ENCODE measurements at regions not wholly inside any gene's neighbourhood (a gene's known extent, or its start where the extent isn't known, plus 50 kb on each side); places are given as distances from the start of the nearest gene placed in this dataset.

GRCh38 chr7:124276005-124276622 lies 243.2 kb upstream of the TMEM229A start:
- H3K9me3 Mint-ChIP-seq, result peaks cover 2% of the 10 kb centered on the region
- H3K4me1 Mint-ChIP-seq, result no peaks in the 10 kb centered on the region
- no peak overlapping the region for H3K27ac Mint-ChIP-seq
- no peaks in the 10 kb centered on the region for H3K36me3 Mint-ChIP-seq (ENCODE audit: low read depth)
- no peaks in the 10 kb centered on the region for H3K27me3 Mint-ChIP-seq
- CTCF ChIA-PET, result no interaction called here
- DNase-seq, result no peak
- intact Hi-C loops (cut with micrococcal nuclease), result no loop called here
- TF ChIP-seq, protein P1, sequence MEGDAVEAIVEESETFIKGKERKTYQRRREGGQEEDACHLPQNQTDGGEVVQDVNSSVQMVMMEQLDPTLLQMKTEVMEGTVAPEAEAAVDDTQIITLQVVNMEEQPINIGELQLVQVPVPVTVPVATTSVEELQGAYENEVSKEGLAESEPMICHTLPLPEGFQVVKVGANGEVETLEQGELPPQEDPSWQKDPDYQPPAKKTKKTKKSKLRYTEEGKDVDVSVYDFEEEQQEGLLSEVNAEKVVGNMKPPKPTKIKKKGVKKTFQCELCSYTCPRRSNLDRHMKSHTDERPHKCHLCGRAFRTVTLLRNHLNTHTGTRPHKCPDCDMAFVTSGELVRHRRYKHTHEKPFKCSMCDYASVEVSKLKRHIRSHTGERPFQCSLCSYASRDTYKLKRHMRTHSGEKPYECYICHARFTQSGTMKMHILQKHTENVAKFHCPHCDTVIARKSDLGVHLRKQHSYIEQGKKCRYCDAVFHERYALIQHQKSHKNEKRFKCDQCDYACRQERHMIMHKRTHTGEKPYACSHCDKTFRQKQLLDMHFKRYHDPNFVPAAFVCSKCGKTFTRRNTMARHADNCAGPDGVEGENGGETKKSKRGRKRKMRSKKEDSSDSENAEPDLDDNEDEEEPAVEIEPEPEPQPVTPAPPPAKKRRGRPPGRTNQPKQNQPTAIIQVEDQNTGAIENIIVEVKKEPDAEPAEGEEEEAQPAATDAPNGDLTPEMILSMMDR (IDR thresholded peaks at IDR 0.05), result no peak
- POLR2A ChIA-PET, result no interaction called here
- no peak for ATAC-seq (ENCODE audit: low read depth)
- H3K4me3 Mint-ChIP-seq, result no peak overlapping the region

- intact Hi-C loops (cut with micrococcal nuclease), result no loop called here
- Mint-ChIP-seq H3K36me3 (ENCODE audit: low read depth) (no peaks in the 10 kb centered on the region), H3K9me3 (peaks cover 2% of the 10 kb centered on the region), H3K4me1 (no peaks in the 10 kb centered on the region), H3K27me3 (no peaks in the 10 kb centered on the region), H3K4me3 (no peak overlapping the region), H3K27ac (no peak overlapping the region)
- POLR2A ChIA-PET, result no interaction called here
- DNase-seq (no peak), ATAC-seq (ENCODE audit: low read depth) (no peak)
- CTCF ChIA-PET, result no interaction called here
- TF ChIP-seq, protein P1 (IDR thresholded peaks at IDR 0.05), result no peak
Observed at GRCh38 chr7:124275411-124275810, 242.5 kb upstream of the TMEM229A start.

DNA sequence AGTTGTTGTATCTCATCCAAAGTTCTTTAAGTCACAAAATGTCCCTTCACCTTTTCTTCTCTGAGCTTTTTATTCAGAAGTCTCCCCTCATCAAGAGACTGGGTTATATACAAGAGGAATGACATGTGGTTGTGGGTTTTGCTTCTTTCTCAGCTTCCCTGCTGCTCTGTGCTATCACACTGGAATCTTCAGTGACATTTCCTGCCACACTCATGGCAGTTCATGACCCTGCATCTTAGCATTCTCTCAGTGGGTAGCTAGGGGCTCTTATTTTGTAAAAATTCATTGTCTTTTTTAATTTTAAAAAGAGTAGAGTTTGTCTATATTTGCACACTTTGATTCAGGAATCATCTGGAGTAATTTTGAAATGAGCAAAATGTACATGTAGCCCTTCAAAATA lies 236.9 kb upstream of the TMEM229A start:
- CTCF ChIA-PET, result no interaction called here
- POLR2A ChIA-PET, result no interaction called here
- Mint-ChIP-seq H3K4me3 (no peak overlapping the region), H3K27me3 (no peaks in the 10 kb centered on the region), H3K27ac (no peak overlapping the region), H3K36me3 (ENCODE audit: low read depth) (no peaks in the 10 kb centered on the region), H3K4me1 (no peaks in the 10 kb centered on the region), H3K9me3 (peaks cover 3% of the 10 kb centered on the region)
- ATAC-seq (ENCODE audit: low read depth), result no peak
- intact Hi-C loops (cut with micrococcal nuclease), result no loop called here
- TF ChIP-seq, protein P1 (IDR thresholded peaks at IDR 0.05), result no peak
- DNase-seq, result no peak

- ChIA-PET POLR2A (no interaction called here), CTCF (no interaction called here)
- TF ChIP-seq, protein P1 (IDR thresholded peaks at IDR 0.05), result no peak
- H3K36me3 Mint-ChIP-seq (ENCODE audit: low read depth), result no peaks in the 10 kb centered on the region
- peaks cover 2% of the 10 kb centered on the region for H3K9me3 Mint-ChIP-seq
- no peaks in the 10 kb centered on the region for H3K4me1 Mint-ChIP-seq
- DNase-seq (no peak), ATAC-seq (ENCODE audit: low read depth) (no peak)
- H3K4me3 Mint-ChIP-seq, result no peak overlapping the region
- intact Hi-C loops (cut with micrococcal nuclease), result no loop called here
- H3K27ac Mint-ChIP-seq, result no peak overlapping the region
- no peaks in the 10 kb centered on the region for H3K27me3 Mint-ChIP-seq
Observed at GRCh38 chr7:124267154-124267553, 234.3 kb upstream of the TMEM229A start.

GRCh38 chr7:124263232-124263827 lies 230.5 kb upstream of the TMEM229A start:
- no peak overlapping the region for H3K4me3 Mint-ChIP-seq
- no peak for DNase-seq
- intact Hi-C loops (cut with micrococcal nuclease), result no loop called here
- no peaks in the 10 kb centered on the region for H3K27me3 Mint-ChIP-seq
- ChIA-PET POLR2A (no interaction called here), CTCF (no interaction called here)
- no peak overlapping the region for H3K27ac Mint-ChIP-seq
- TF ChIP-seq, protein P1 (IDR thresholded peaks at IDR 0.05), result no peak
- H3K4me1 Mint-ChIP-seq, result no peaks in the 10 kb centered on the region
- ATAC-seq (ENCODE audit: low read depth), result no peak
- H3K9me3 Mint-ChIP-seq, result no peaks in the 10 kb centered on the region
- H3K36me3 Mint-ChIP-seq (ENCODE audit: low read depth), result no peaks in the 10 kb centered on the region
